ENCODE measurements at regions not wholly inside any gene's neighbourhood (a gene's known extent, or its start where the extent isn't known, plus 50 kb on each side); places are given as distances from the start of the nearest gene placed in this dataset.

- no peak overlapping the region for H3K9ac ChIP-seq (ENCODE audit: low read depth in 1 of 2, low read length in 2 of 2)
- peaks cover 0 to 4% (median 2%) of the 10 kb centered on the region in 4 donors for H3K9me3 ChIP-seq (ENCODE audit: control insufficient read depth in 4 of 4, low read length in 3 of 4)
- no peaks in the 10 kb centered on the region for H3K36me3 ChIP-seq (ENCODE audit: control insufficient read depth in 4 of 4, insufficient read depth in 3 of 4, low read depth in 1 of 4, low read length in 3 of 4)
- no peak for TF ChIP-seq REST (IDR thresholded peaks at IDR 0.05)
- no peak for TF ChIP-seq CTCF (IDR thresholded peaks at IDR 0.05; ENCODE audit: low read depth, low read length, missing input control)
- no peak for TF ChIP-seq RXRA (IDR thresholded peaks at IDR 0.05)
- TF ChIP-seq ZBTB33 (IDR thresholded peaks at IDR 0.05): no peak
- no peak for TF ChIP-seq NR2F2 (IDR thresholded peaks at IDR 0.05)
- no peak for TF ChIP-seq ATF3 (IDR thresholded peaks at IDR 0.05)
- TF ChIP-seq TAF1 (conservative IDR thresholded peaks at IDR 0.05): no peak
- no peak for TF ChIP-seq GABPA (IDR thresholded peaks at IDR 0.05 in 1 of 2, conservative IDR thresholded peaks at IDR 0.05 in 1 of 2)
- no peak for TF ChIP-seq FOXA2 (IDR thresholded peaks at IDR 0.05)
- TF ChIP-seq YY1 (IDR thresholded peaks at IDR 0.05): no peak
- no peak for TF ChIP-seq EGR1 (IDR thresholded peaks at IDR 0.05; ENCODE audit: low read depth in 2 of 2)
- no peak for TF ChIP-seq RAD21 (IDR thresholded peaks at IDR 0.05)
- TF ChIP-seq HNF4G (IDR thresholded peaks at IDR 0.05): no peak
- no peak for TF ChIP-seq FOXA1 (IDR thresholded peaks at IDR 0.05)
- TF ChIP-seq JUND (IDR thresholded peaks at IDR 0.05): no peak
- no peak for TF ChIP-seq SP1 (IDR thresholded peaks at IDR 0.05)
- TF ChIP-seq MAX (IDR thresholded peaks at IDR 0.05): no peak
- no peak for TF ChIP-seq HNF4A (conservative IDR thresholded peaks at IDR 0.05)
- 69% methylated on average over 7 of the region's 7 CpGs for WGBS
- no peak for DNase-seq (ENCODE audit: low spot score)
- H3K4me3 ChIP-seq (ENCODE audit: low read depth in 1 of 3, low read length in 3 of 3): no peak overlapping the region
- H3K27me3 ChIP-seq (ENCODE audit: control insufficient read depth in 4 of 4, insufficient read depth in 4 of 4, low read length in 3 of 4): peaks cover 0 to 4% (median 0%) of the 10 kb centered on the region in 4 donors
- no peak overlapping the region for H3K27ac ChIP-seq (ENCODE audit: low read depth in 1 of 2, low read length in 2 of 2)
- H3K4me1 ChIP-seq (ENCODE audit: control insufficient read depth in 4 of 4, insufficient read depth in 4 of 4, low read length in 3 of 4): no peaks in the 10 kb centered on the region
Measured at GRCh38 chr6:165952514-165952913, 215.1 kb downstream of the TBXT start.
